ENCODE measurements at regions not wholly inside any gene's neighbourhood (a gene's known extent, or its start where the extent isn't known, plus 50 kb on each side); places are given as distances from the start of the nearest gene placed in this dataset.

GRCh38 chr4:54567327-54567726 is 90.4 kb upstream of the KIT start:
- TF ChIP-seq CTCF (IDR thresholded peaks at IDR 0.05) (no peak), POLR2A (IDR thresholded peaks at IDR 0.05) (no peak), EP300 (IDR thresholded peaks at IDR 0.05) (no peak), POLR2AphosphoS5 (IDR thresholded peaks at IDR 0.05) (no peak)
